GM19324 (cell line): ENCODE measurements at regions not wholly inside any gene's neighbourhood (a gene's known extent, or its start where the extent isn't known, plus 50 kb on each side); places are given as distances from the start of the nearest gene placed in this dataset.
"Not testable (repeated sequence)": the region's sequence is repeated elsewhere in the genome, so short reads cannot be mapped to it uniquely, and the experiment has no call there.

Source experiments
- ATAC-seq: cut with Tn5 transposase; IDR thresholded peaks from one replicate; pipeline ENCODE4 v1.9.1; 2021; ENCODE audit warnings: mild to moderate bottlenecking, moderate library complexity; ENCODE audit not compliant: unreplicated experiment, low FRiP score

- no peak for ATAC-seq
Observed at GRCh38 chr13:70571221-70571620, 463.0 kb upstream of the KLHL1 start.

- no peak for ATAC-seq
Observed at GRCh38 chr13:70568571-70568970, 460.3 kb upstream of the KLHL1 start.

GRCh38 chr13:70544706-70545105 lies 436.5 kb upstream of the KLHL1 start:
- no peak for ATAC-seq

- no peak for ATAC-seq
Observed at GRCh38 chr13:70541451-70541850, 433.2 kb upstream of the KLHL1 start.

- no peak for ATAC-seq
Observed at GRCh38 chr13:70534466-70534865, 426.2 kb upstream of the KLHL1 start.

GRCh38 chr13:70529652-70530051 lies 421.4 kb upstream of the KLHL1 start:
- no peak for ATAC-seq

GRCh38 chr13:70527599-70527998 lies 419.3 kb upstream of the KLHL1 start:
- no peak for ATAC-seq

- no peak for ATAC-seq
Observed at GRCh38 chr13:70523622-70524021, 415.4 kb upstream of the KLHL1 start.

GRCh38 chr13:70520275-70521036 lies 412.2 kb upstream of the KLHL1 start:
- no peak for ATAC-seq

GRCh38 chr13:70518081-70518480 lies 409.8 kb upstream of the KLHL1 start:
- ATAC-seq: no peak

GRCh38 chr13:70516226-70516625 lies 408.0 kb upstream of the KLHL1 start:
- ATAC-seq: no peak

- not testable (repeated sequence) for ATAC-seq
Observed at GRCh38 chr13:70511861-70512417, 403.7 kb upstream of the KLHL1 start.

GRCh38 chr13:70505809-70506208 lies 397.6 kb upstream of the KLHL1 start:
- ATAC-seq: no peak

GRCh38 chr13:70502944-70503343 lies 394.7 kb upstream of the KLHL1 start:
- ATAC-seq: no peak

GRCh38 chr13:70490320-70490935 lies 382.2 kb upstream of the KLHL1 start:
- ATAC-seq: no peak

GRCh38 chr13:70484931-70485330 lies 376.7 kb upstream of the KLHL1 start:
- ATAC-seq: no peak

GRCh38 chr13:70483599-70484276 lies 375.5 kb upstream of the KLHL1 start:
- no peak for ATAC-seq

- no peak for ATAC-seq
Observed at GRCh38 chr13:70473907-70474306, 365.7 kb upstream of the KLHL1 start.

- ATAC-seq: no peak
Observed at GRCh38 chr13:70469077-70469476, 360.8 kb upstream of the KLHL1 start.

- no peak for ATAC-seq
Observed at GRCh38 chr13:70457474-70457873, 349.2 kb upstream of the KLHL1 start.

GRCh38 chr13:70448820-70449219 lies 340.6 kb upstream of the KLHL1 start:
- no peak for ATAC-seq
